ENCODE measurements at regions not wholly inside any gene's neighbourhood (a gene's known extent, or its start where the extent isn't known, plus 50 kb on each side); places are given as distances from the start of the nearest gene placed in this dataset.
A peak's percentile ranks its signal among the peaks of the same experiment; 100 is the strongest.

DNA sequence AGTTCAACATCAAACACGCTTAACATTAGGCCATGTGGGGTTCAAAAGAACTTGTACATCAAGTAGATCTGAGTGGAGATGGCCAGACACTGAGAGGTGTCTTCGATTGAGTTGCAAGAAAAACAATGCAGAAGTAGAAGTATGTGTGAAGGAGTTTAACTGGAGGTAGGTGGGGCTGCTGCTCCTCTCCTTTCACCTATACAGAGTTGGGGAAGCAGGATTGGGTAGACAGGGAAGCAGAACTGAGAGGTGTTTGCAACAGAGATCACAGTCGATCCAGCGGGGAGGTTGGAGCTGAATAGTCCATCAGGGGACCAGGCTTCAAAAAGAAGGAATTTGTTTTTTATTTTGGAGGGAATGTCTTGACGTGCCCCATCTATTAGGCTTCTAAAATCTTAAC is 61.7 kb upstream of the SLC27A6 start:
- TF ChIP-seq, protein P1, sequence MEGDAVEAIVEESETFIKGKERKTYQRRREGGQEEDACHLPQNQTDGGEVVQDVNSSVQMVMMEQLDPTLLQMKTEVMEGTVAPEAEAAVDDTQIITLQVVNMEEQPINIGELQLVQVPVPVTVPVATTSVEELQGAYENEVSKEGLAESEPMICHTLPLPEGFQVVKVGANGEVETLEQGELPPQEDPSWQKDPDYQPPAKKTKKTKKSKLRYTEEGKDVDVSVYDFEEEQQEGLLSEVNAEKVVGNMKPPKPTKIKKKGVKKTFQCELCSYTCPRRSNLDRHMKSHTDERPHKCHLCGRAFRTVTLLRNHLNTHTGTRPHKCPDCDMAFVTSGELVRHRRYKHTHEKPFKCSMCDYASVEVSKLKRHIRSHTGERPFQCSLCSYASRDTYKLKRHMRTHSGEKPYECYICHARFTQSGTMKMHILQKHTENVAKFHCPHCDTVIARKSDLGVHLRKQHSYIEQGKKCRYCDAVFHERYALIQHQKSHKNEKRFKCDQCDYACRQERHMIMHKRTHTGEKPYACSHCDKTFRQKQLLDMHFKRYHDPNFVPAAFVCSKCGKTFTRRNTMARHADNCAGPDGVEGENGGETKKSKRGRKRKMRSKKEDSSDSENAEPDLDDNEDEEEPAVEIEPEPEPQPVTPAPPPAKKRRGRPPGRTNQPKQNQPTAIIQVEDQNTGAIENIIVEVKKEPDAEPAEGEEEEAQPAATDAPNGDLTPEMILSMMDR (IDR thresholded peaks at IDR 0.05; ENCODE audit: control insufficient read depth, insufficient read depth, low read depth, low read length, missing control alignments) = no peak
- no peak overlapping the region for H3K4me3 ChIP-seq (ENCODE audit: control insufficient read depth, low read depth, low read length)
- DNase-seq (ENCODE audit: low read depth) = no peak

DNA sequence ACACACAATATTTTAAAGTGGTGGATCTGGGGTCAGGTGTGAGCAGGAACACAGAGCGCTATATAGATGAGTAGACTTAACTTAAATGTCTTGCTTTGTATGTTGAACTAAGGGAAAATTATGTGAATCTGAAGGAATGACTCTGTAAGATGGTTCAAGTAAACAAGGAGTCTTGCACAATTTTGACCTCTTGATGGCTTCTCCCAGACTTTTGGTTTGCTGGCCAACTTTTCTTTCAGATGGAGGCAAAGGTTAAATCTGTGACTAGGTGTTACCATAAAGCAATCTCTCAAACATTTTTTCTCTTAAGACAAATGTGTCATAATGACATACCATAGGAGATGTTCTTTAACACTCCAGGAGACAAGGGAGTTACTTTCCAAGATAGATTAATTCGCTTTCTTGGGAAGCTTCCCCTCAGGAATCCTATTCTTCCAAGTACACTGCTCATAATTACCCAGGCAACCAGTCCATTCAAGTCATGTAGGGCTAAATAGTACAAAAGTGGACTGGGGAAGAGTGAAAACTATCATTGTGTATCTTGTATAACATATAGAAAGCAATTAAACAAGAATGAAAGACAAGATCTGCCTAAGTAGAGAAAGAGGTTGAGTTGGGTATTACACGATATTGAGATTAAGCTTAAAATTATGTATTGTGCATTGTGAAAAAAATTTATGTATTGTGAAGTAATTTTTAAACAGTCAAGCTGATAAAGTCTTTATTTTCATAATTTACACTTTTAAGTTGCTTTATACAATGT is 60.3 kb upstream of the SLC27A6 start:
- TF ChIP-seq, protein P1 (IDR thresholded peaks at IDR 0.05; ENCODE audit: control insufficient read depth, insufficient read depth, low read depth, low read length, missing control alignments) = no peak
- no peak for DNase-seq (ENCODE audit: low read depth)
- H3K4me3 ChIP-seq (ENCODE audit: control insufficient read depth, low read depth, low read length) = no peak overlapping the region

DNA sequence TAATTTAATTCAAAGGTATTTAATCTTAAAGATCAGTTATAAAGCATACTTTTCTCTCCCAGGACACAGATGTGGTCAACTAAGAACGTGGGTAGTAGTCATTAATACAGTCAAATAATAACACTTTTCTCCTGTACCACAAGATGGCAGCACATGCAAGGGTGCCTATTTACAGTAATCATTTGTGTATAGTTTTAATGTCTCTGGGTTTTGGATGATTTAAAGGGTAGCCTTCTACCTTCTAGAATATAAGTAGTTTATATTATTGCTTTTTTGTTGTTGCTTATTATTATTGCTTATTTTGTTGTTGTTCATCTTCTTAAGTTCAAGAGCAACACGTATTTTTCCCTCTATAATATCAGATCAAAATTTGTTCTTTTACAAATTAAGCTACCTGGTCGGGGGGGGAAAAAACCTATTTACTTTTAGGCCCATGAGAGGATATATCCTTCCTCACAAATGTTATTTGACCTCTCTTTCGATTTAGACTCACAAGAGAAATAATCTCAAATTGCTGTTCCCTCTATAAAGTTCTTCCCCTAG is 59.6 kb upstream of the SLC27A6 start:
- no peak overlapping the region for H3K4me3 ChIP-seq (ENCODE audit: control insufficient read depth, low read depth, low read length)
- peak; percentile 20 for DNase-seq (ENCODE audit: low read depth)
- TF ChIP-seq, protein P1 (IDR thresholded peaks at IDR 0.05; ENCODE audit: control insufficient read depth, insufficient read depth, low read depth, low read length, missing control alignments) = peak; percentile 66

DNA sequence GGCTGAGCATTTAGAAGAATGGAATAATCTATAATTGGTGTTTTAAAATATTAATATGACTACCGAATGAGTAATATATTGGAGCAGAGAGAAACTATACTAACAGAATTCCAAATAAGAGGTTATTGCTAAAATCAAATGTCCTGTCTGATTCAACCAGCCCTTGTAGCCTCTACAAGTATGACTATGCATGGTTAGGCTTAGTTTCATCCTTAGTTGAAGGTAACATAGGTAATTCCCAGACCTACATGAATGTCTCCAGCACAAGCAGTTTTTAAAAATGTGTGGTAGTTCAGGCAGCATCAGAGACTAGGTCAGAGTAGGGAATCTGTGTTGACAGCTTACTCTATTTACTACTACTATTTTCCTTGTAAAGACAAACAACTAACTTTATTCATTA is 51.7 kb upstream of the SLC27A6 start:
- H3K4me3 ChIP-seq (ENCODE audit: control insufficient read depth, low read depth, low read length) = no peak overlapping the region
- TF ChIP-seq, protein P1 (IDR thresholded peaks at IDR 0.05; ENCODE audit: control insufficient read depth, insufficient read depth, low read depth, low read length, missing control alignments) = no peak
- no peak for DNase-seq (ENCODE audit: low read depth)
